NCI-H526 treated with DMSO at 0.1 percent for 48 hours (cell line): ENCODE measurements at regions not wholly inside any gene's neighbourhood (a gene's known extent, or its start where the extent isn't known, plus 50 kb on each side); places are given as distances from the start of the nearest gene placed in this dataset.

Experiments used
- DNase-seq: peaks from one replicate; lab custom pipeline; 2025; lab: John Stamatoyannopoulos, UW

DNA sequence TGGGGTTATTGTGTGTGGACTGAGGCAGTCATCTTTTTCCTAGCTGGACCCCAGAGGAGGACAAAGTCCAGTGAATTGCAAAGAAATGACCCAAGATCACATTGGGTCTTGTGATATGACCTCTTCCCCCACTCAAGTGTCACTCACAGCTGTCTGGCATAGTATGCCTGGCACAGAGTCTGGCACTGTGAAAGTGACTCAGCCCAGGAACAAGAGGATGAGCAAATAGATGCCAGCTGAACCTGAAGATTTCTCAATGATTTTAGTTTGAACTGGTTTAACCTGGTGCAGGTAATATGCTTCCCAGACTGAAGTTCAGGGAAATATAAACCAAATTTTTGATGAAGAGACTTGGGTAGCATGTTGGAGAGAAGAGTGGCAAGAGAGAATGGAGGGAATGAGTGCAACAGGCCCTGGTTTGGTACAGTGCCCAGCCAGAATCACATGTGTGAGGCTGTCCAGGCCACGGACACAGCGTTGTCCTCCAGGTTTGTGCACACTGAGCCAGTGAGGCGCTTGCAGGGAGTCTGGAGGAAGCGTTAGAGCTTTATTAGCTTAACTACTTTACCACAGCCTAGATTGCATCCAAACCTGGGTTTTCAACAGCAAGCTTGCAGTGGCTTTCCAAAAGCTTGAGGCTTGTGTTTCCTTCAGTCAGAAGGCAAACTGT is 332.9 kb downstream of the NUAK1 start:
- no peak for DNase-seq

DNA sequence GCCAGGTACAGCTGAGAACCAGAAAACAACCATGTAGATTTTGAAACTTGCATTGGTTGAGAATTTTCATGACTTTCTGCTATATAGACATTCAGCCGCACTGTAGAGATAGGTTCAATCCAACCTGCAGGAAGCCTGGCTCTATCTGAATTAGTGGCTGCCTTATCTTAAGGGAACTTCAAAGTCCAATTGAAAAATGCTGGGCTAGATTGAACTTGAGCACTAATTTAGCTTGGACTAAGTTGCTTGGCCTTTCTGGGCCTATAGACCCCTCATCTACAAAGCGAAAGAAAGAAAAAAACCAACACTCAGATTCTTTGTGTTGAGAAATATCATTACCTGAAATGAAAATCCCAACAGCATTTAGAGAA is 332.4 kb downstream of the NUAK1 start:
- DNase-seq, result no peak

DNA sequence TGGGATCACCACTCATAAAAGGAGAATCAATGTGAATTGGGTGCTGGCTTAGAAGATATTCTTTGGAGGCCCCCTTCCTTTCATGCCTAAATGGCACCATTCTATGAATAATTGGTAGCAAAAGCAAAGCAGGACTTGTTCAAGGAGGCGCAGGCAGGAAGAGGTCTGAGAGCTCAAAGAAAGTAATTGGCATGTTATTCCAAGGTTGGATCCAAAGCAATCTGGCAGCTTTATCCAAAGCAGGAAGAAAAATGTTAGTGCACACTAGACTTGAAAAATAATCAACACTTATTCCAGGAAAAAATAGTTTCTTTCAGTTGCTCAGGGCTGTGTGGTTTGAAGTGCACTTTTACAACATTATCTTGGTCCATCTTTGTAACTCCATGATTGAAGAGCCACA is 326.4 kb downstream of the NUAK1 start:
- no peak for DNase-seq

DNA sequence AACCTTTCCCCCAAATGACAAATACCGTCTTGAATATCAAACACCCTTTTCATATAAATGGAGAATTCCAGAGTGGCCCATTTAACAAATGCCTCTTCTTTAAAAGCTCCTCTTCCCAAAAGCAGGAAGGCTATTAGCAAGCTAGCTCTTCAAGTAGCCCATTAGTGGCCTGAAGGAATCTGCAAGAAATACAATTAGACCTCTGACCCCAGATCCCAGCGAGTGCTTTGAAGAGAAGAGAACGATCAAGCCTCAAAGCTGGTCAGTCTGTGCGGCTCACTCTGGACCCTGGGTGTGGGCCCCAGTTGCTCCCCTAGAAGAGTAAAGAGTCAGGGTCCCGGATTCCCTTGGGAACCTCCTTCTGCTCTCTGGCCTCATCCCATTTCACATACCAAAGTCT is 325.6 kb downstream of the NUAK1 start:
- DNase-seq, result no peak

DNA sequence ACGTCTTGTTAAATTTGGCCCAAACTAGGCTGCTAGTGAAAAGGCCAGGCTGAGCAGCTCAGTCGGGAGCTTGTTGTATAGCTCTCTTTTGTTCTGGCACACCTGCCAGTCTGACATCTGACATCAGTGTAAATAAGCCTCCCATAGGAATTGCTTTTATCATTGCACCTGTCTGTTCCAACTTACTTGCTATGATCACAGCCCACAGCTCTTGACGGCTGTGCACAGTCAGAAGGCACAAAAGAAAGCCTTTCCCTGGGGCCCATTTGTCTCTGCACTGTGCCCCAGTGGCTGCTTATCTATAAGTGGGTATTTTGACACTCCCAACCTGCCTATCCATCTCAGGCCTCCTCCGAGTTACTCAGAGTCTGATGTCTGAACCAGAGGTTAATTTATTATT is 324.5 kb downstream of the NUAK1 start:
- DNase-seq, result peak; percentile 89

DNA sequence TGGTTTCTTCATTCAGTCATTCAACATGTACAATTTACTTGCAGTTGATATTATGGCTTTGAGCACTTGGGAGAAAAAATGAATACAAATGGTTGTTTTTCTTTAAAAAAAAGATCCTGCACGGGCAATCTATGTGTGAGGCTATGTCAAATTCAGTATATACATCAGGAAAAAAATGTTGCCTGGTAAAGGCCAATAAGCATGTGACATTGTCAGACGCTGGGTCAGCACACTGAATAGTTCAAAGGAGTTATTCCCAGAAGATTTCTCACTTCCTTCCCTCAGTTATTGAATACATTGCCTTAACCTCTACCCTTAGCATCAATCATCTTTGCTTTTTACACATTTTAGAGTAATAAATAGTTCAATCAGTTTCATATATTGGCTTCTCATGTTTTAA is 319.2 kb downstream of the NUAK1 start:
- DNase-seq, result no peak

DNA sequence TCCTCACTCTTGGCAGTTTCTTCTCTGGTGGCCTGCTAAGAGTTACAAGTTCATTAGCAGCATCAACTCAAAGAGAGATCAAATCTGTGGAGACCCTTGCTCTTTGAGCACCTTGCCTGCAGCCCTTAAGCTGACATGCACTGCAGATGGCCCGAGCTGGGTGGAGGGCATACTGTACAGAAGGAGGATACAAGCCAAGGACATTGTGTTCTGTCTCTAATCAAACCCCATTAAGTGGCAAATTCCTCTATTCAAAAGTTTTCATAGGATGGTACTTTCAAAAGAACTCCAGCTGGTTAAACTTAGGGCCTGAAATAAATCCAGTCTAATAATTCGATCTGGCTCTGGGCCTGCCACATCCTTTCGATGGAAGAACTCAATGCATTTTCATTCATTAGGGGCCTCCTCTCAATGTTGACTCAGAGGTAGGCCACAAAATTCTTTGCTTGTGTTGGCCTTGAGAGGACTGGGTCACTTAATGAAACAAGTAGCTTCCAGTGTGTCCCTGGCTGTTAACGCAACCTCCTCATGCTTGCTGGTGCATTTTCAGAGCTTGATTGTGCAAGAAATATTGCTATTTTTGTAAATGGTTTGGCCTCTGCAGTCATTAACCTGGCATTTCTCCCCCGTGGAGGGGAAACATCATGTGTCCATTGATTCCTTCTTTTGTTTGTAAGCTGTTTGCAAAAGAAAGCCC is 318.2 kb downstream of the NUAK1 start:
- no peak for DNase-seq

DNA sequence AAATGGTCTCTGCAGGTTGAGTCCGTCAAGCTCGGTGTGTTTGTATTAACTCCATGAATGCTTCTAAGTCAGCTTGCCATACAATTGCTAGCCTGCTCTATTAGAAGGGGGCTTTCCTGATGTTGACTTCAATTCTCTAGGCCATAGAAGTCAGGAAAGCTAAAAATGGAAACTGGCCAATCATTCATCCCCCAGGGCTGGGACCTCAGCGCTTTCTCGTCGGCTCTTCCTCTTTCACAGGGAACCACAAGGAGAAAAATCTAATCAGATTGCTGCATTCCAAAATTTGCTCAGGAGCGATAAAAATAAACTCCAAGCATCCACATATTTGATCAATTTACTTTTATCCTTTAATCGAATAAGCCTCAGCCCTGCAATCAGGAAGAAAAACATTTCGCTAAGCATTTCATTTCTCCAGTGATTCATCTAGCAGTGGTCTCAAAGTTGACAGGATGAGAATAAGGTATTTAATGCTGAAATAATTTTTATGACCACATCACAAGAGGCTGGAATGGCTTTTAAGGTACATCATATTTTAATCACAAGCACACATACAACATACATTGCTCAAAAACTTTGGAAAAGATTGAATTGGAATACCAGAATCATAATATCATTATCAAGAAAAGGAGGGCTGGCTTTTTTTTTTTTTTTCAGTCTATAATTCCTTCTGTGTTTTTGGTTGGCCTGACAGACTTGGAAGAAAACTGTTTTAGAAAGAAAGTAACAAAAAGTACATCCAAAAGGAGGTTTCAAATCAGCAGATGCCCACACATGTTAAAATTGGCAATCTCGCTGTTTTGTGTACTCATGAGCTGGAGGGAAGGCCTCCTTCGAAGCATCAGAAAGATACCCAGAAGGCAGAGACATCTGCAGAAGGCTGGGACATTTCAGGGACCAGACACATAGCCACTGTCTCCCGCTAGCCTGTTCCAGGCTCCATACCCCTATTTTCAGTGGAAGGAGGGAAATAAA is 316.3 kb downstream of the NUAK1 start:
- DNase-seq, result no peak

DNA sequence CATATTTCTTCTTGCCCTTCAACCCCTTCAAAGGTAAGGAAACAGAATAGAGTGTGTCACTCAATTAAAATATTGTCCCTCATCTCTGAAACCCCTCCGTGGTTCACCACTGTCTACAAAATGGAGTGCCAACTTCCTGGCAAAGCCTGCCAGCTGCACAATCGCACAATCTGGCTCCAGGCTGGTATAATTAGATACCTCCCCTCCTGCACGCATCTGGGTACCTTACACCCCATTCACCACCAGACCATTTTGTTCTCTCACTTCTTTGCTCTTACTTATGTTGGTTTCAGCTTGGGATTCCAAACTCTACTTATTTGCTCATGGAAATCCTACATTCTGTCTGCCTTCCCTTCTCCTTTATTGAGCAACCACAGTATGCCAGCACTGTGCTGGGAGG is 314.9 kb downstream of the NUAK1 start:
- no peak for DNase-seq

DNA sequence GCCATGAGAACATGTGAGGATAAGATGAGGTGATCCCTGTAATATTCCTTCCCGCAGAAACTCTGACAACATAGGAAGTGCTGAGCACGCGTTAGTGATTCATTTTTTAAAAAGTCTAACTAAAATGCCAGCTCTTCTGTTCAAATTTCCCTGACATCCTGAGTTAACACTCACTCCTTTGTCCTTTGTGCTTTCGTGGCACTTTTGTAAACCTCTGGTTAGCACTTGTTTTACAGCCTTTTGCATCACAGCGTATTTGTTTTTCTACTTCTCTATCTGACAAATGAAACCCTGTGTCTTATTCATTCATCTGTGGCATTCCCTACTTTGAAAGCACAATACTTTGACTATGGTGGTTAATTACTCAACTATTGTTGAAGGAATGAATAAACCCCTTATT is 313.6 kb downstream of the NUAK1 start:
- DNase-seq, result no peak

DNA sequence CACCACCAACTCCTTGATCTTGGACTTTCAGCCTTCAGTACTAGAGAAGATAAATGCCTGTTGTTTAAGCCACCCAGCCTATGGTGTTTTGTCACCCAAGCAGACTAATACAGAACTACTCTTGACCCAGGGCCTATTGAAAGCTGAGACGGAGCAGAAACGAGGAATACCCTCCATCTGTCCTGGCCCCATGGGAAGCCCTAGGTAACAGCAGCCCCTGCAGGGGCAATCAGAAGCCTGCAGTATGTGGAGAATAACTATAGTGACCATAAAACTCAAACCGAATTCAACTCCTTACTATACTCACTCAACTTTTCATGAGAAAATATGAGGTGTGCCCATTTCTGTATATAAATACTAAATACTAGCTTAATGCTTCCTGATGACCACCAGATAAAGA is 307.4 kb downstream of the NUAK1 start:
- no peak for DNase-seq

DNA sequence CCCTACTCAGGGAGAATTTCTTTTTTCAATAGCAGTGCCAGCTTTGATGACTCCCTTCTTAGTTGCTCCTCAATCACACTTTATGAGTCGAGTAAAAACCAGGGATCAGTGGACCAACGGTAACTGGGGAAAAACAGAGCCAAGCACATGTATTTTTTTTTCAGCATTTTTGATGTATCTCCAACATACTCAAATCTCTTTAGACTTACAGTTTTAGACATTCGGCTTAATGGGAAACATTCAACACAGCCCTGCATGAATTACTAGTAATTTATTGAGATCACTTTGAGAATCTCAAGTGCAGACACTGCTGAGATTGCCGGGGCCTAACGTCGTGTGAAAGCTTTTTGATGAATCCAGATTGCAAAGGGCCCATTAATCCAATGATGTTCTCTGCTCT is 306.7 kb downstream of the NUAK1 start:
- no peak for DNase-seq

DNA sequence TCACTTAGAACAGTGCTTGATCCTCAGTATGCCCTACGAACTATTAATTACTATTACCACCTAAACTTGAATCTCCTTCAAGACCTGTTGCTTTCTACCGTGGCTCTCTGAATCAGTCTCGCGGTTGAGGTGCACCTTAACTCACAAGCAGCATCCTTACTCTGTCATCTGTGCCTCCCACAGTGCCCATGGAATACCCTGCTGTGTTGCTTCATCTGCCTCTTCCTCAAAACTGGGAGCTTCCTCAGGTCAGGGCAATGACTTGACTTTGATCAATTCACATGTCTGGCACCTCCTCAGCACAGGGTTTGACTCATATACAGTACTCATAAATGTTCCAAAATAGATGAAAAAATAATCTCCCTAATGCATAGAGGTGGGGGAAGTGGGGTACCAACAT is 305.9 kb downstream of the NUAK1 start:
- DNase-seq, result no peak

DNA sequence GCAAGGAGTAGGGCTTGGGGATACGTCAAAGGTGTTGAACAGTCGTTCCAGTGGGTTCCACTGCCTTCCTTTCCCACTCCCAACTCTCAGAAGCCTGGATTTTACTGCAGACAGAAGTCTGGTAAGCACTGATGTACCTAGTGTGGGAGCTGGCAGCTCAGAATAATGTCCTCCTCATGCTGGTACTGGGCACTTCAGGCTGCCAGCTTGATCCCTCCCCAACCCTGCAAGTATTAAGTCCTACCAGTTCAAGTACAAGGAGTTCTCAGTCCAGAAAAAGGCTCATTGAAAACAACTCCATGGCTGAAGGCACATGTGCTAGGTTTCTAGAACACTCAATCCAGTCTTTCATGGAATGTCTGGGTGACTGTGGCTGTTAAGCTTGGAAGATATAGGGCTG is 304.3 kb downstream of the NUAK1 start:
- DNase-seq, result no peak

DNA sequence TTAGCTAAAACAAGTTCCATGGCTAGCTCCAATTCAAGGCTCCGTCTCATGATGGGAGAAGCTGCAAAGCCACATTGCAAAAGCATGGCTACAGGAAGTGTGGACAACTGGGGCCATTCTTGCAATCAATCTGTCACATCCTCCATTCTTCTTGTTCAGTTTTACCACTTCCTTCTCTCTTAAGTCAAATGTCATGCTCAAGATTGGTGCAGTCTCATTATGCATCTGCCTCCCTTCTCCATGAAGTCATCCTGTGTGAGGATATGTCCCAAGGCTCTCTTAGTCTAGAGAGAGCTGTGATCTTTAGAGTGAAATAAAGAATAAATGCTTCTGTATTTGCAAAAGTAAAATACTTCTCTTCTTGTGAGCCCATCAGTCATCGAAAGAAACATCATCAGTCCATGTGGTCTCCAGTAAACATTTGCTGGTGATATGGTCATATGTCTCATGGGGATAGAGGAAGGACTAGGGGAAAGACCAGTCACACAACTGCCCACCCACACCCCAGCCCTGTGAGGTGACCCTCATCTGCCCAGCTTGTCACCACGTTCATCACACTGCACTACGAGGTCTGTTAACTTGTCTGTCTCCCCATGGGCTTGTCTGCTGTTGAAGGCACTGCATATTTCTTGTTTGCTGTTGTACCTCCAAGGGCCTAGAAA is 303.0 kb downstream of the NUAK1 start:
- no peak for DNase-seq

DNA sequence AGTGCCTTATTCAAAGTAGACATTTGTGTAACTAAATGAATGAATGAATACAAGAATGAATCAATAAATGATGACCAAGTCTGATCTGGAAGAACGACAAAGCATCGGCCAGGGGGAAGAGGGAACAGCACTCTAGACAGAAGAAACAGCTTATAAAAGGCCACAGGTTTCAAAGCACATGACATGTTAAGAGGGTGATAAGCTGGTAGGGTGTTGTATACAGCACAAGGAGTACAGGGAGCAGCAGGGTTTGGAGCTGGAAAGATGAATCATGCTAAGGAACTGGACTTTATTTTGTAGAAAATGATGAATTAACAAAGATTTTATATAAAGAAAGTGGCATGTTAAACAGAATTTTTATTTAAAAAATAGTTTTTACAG is 302.5 kb downstream of the NUAK1 start:
- DNase-seq, result no peak

DNA sequence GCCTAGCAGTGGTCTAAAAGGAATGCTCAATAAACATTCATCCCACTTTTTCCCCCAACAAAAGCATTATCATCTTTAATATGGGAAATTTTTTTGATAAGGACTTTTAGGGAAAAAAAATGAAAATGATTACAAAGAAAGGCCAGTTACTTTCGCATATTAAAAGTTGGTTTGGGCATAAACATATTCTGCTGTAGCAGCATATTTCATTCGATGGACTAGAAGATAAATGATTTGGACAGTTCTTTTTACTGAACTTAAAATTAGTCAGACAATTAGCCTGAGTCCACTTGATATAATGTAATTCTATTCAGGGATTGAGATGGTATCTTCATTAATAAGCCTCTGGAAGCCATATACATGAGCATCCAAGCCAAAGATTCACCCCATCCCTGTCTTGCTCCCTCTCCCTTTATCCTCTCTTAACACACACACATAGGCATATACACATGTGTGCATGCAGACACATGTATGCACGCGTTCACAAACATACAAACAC is 299.1 kb downstream of the NUAK1 start:
- no peak for DNase-seq

DNA sequence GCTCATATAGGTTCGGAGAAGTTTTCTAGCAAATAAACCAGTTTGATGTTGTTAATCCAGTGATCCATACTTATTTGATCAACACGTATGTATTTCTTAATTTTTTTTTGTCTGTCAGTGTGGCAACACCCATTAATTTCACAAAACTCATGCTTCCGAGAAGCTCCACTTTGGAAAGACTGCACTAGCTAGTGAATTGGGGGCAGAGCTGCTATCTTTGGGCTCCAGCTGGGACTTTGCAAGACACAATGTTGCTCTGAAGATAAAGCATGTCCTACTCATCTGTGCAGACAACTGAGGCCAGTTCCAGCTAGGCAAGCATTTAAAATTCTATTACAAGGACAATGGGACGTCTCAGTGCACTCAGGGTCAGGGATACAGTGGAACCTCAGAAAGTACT is 298.4 kb downstream of the NUAK1 start:
- no peak for DNase-seq

DNA sequence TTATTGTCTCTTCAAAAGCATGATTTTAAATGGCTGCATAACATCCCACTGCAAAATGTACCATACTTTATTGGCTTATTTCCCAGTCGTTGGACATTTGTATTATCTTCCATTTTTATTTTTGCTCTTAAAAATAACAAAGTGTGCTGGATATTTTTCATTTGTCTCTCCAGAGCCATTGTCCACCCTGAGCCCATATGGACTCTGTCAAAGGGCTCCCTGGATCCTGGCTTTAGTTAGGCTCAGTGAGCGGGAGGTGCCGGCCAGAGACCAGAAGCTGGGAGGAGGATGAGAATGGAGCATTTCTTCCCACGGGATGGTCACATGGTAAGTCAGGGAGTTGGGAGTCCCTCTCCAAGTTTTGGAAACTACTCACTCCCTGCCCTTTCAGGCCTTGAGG is 296.9 kb downstream of the NUAK1 start:
- DNase-seq, result no peak

DNA sequence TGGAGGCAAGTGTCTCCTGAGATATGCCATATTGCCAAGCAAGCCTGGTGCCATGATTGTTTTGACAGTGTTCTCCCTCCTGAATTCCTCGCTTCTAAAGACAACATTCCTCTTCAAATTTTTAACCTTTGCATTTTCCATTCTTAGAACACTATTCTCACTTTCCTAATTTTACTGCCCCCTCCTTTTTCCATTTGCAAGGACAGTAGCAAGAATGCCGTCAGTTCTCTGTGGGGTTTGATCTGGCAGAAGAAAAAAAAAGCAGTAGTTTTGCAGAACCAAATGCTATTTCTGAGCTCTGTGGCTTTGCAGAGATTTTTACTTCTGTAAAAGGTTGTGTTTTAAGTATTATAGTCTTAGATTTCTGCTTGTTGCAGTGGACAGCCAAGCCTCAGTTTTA is 295.2 kb downstream of the NUAK1 start:
- no peak for DNase-seq

DNA sequence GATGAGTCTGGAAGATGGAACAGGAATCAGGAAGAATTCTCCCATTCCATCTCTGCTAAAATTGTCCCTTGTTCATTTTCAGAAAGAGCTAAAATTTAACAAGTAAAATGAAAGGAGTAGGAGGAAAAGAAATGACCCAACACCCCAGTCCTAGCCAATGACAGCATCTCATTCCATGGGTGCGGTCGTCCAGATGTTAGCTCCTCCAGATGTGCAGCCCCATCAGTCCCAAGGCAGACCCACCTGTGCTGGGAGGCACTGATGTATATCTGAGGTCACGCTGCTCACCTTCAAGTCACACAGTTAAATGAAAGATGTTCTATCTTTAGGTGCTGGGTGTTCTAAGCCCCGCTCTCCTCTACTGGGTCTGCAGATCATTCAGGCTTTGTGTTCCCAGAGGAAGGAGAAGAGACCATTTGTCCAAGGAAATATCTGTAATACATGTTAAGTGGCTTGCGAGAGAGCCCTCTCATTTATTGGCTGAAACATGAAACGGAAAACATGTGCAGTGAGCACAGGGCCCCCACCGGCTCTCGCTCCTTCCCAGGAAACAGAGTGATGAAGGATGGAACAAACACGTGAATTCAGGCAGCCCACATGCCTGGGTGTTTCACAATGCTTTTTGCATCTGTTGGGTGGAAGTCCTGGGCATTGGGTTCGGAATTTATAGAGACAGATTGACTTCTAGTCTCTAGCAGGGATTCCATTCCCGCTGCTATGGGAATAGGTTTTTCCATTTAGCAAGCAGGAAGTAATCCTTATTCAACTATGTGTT is 294.6 kb downstream of the NUAK1 start:
- no peak for DNase-seq

DNA sequence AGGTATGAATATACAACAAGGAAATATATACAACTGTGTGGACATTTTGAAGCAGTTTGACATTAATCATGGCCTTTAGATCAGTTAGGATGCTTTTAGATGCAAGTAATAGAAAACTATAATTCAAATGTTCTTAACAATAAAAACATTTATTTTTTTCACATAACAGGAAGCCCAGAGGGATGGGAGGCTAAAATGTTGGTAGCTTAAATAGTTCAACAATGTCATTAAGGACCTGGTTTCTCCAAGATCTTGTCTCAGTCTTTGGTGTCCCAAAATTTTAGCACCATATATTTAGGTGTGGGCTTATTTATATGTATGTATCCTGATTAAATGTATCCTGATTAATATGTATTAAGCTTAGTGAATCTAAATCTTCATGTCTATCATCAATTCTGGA is 292.4 kb downstream of the NUAK1 start:
- no peak for DNase-seq
